ENCODE measurements at regions not wholly inside any gene's neighbourhood (a gene's known extent, or its start where the extent isn't known, plus 50 kb on each side); places are given as distances from the start of the nearest gene placed in this dataset.

DNA sequence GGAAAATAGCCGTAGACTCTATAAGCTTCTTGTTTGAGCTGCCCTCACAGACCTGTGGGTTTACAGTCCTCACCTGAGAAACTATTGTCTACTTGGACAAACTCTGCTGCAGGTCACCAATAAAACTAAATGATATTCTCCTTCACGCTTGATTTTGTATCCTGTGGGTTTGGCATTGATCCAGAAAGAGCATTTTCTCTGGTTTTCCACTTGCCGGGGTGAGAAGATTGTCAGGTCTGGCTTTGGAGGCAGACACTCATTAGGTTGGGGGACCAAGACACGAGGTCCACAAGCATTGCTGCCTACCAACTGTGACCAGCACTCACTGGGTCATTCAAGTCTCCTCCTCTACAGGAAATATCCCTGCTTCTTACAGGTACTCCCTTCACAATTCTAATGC, 68.5 kb downstream of the CDC14C start:
- Histone ChIP-seq H3K4me3 (no peak overlapping the region), H3K27me3 (no peaks in the 10 kb centered on the region), H3K36me3 (no peaks in the 10 kb centered on the region), H3K9me3 (no peaks in the 10 kb centered on the region), H3K27ac (no peak overlapping the region), H3K4me1 (no peaks in the 10 kb centered on the region)
- intact Hi-C loops (cut with DNase I; ENCODE audit: low total_unique reads), result no loop called here
- ATAC-seq (no peak), DNase-seq (no peak)
- in situ Hi-C loops (cut with MboI; ENCODE audit: low sequenced_read_pairs in 4 of 4), result no loop called here
- TF ChIP-seq POLR2A (IDR thresholded peaks at IDR 0.05), result no peak
- TF ChIP-seq CTCF (IDR thresholded peaks at IDR 0.05 in 4 of 5, conservative IDR thresholded peaks at IDR 0.05 in 1 of 5), result no peak

DNA sequence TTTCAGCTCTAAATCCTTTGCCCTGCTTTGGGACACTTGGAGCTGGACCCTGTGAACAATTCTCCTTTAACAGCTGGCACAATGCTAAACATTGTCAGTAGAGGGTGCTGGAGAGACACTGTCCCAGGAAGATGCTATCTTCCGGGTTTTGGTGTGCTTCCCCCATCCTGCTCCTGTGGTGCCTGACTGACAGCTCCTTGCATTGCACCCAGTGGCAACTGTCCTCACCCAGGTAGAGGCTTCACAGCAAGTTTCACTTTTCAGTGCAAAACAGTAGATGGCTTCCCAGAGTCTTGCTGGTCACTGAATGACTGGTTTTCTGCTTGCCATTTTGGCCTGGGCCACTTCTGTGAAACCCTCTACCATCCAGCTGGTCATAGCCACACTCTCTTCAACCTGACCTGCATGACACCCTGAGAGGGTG, 77.3 kb downstream of the CDC14C start:
- H3K27me3 ChIP-seq, result no peaks in the 10 kb centered on the region
- ATAC-seq (no peak), DNase-seq (no peak)
- H3K9me3 ChIP-seq, result no peaks in the 10 kb centered on the region
- TF ChIP-seq POLR2A (IDR thresholded peaks at IDR 0.05), result no peak
- no peak for TF ChIP-seq CTCF (IDR thresholded peaks at IDR 0.05 in 4 of 5, conservative IDR thresholded peaks at IDR 0.05 in 1 of 5)
- in situ Hi-C loops (cut with MboI; ENCODE audit: low sequenced_read_pairs in 4 of 4) (no loop called here), intact Hi-C loops (cut with DNase I; ENCODE audit: low total_unique reads) (no loop called here)
- no peak overlapping the region for H3K27ac ChIP-seq
- no peak overlapping the region for H3K4me3 ChIP-seq
- H3K36me3 ChIP-seq, result no peaks in the 10 kb centered on the region
- H3K4me1 ChIP-seq, result no peaks in the 10 kb centered on the region

GRCh38 chr7:49010717-49011116, 86.4 kb downstream of the CDC14C start:
- H3K4me3 ChIP-seq, result no peak overlapping the region
- no peaks in the 10 kb centered on the region for H3K4me1 ChIP-seq
- DNase-seq (no peak), ATAC-seq (no peak)
- TF ChIP-seq POLR2A (IDR thresholded peaks at IDR 0.05) (no peak), CTCF (IDR thresholded peaks at IDR 0.05 in 4 of 5, conservative IDR thresholded peaks at IDR 0.05 in 1 of 5) (no peak)
- no peaks in the 10 kb centered on the region for H3K36me3 ChIP-seq
- in situ Hi-C loops (cut with MboI; ENCODE audit: low sequenced_read_pairs in 4 of 4), result no loop called here
- H3K9me3 ChIP-seq, result no peaks in the 10 kb centered on the region
- no peak overlapping the region for H3K27ac ChIP-seq
- intact Hi-C loops (cut with DNase I; ENCODE audit: low total_unique reads), result no loop called here
- no peaks in the 10 kb centered on the region for H3K27me3 ChIP-seq

DNA sequence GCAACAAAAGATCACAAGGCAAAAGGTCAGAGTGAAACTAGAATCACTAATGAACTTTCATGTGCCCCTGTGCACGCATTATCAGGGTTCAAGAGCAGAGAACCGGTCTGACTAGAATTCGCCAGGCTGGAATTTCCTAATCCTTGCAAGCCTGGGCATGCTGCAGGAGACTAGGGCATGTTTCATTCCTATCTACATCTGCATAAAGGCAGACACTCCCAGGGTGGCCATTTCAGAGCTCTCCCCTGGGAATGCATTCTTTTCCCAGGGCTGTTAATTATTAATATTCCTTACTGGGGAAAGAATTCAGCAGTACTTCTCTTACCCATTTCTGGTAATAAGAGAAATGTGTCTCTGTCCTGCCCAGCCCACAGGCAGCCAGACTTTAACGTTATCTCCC, 90.5 kb downstream of the CDC14C start:
- TF ChIP-seq CTCF (IDR thresholded peaks at IDR 0.05 in 4 of 5, conservative IDR thresholded peaks at IDR 0.05 in 1 of 5) (no peak), POLR2A (IDR thresholded peaks at IDR 0.05) (no peak)
- Histone ChIP-seq H3K36me3 (no peaks in the 10 kb centered on the region), H3K9me3 (no peaks in the 10 kb centered on the region), H3K4me1 (no peaks in the 10 kb centered on the region), H3K4me3 (no peak overlapping the region), H3K27me3 (no peaks in the 10 kb centered on the region), H3K27ac (no peak overlapping the region)
- in situ Hi-C loops (cut with MboI; ENCODE audit: low sequenced_read_pairs in 4 of 4), result no loop called here
- ATAC-seq (no peak), DNase-seq (no peak)
- intact Hi-C loops (cut with DNase I; ENCODE audit: low total_unique reads), result no loop called here

GRCh38 chr7:49020145-49020544, 95.8 kb downstream of the CDC14C start:
- in situ Hi-C loops (cut with MboI; ENCODE audit: low sequenced_read_pairs in 4 of 4) (no loop called here), intact Hi-C loops (cut with DNase I; ENCODE audit: low total_unique reads) (no loop called here)
- no peak overlapping the region for H3K4me3 ChIP-seq
- ATAC-seq, result no peak
- H3K27ac ChIP-seq, result no peak overlapping the region
- no peak for DNase-seq
- no peaks in the 10 kb centered on the region for H3K4me1 ChIP-seq
- no peak for TF ChIP-seq CTCF (IDR thresholded peaks at IDR 0.05 in 4 of 5, conservative IDR thresholded peaks at IDR 0.05 in 1 of 5)
- no peak for TF ChIP-seq POLR2A (IDR thresholded peaks at IDR 0.05)
- no peaks in the 10 kb centered on the region for H3K9me3 ChIP-seq
- no peaks in the 10 kb centered on the region for H3K27me3 ChIP-seq
- H3K36me3 ChIP-seq, result no peaks in the 10 kb centered on the region
